ENCODE measurements at regions not wholly inside any gene's neighbourhood (a gene's known extent, or its start where the extent isn't known, plus 50 kb on each side); places are given as distances from the start of the nearest gene placed in this dataset.

- Histone ChIP-seq H3K4me1 (ENCODE audit: insufficient read depth, low read length) (no peaks in the 10 kb centered on the region), H2AFZ (ENCODE audit: low read length) (no peak overlapping the region), H3K27me3 (ENCODE audit: control insufficient read depth in 1 of 2, insufficient read depth in 2 of 2, low read length in 2 of 2) (no peaks in the 10 kb centered on the region; a peak in 1 of 5 replicates), H3K27ac (ENCODE audit: extremely low read length, insufficient read depth, low read length) (no peak overlapping the region), H3K9me3 (ENCODE audit: low read length) (no peaks in the 10 kb centered on the region), H4K20me1 (ENCODE audit: insufficient read depth, low read length) (no peaks in the 10 kb centered on the region), H3K4me2 (ENCODE audit: low read depth, low read length) (no peak overlapping the region), H3K79me2 (ENCODE audit: insufficient read depth, low read length) (no peaks in the 10 kb centered on the region), H3K9ac (ENCODE audit: insufficient read depth, low read depth, low read length) (no peak overlapping the region), H3K36me3 (replicated peaks in 1 of 2; ENCODE audit: control insufficient read depth in 1 of 2, insufficient read depth in 2 of 2, low read length in 2 of 2) (no peaks in the 10 kb centered on the region), H3K4me3 (replicated peaks in 1 of 3; ENCODE audit: insufficient read depth in 1 of 3, low read depth in 2 of 3, low read length in 3 of 3) (no peak overlapping the region)
- ChIA-PET CTCF (ENCODE audit: low intra/inter-chr PET ratio, low total read pairs) (no interaction called here), POLR2A (no interaction called here)
- WGBS (ENCODE audit: low lambda C conversion rate): 10% methylated on average over 4 of the region's 4 CpGs
- TF ChIP-seq THYN1 (CRISPR knock-in tag; IDR thresholded peaks at IDR 0.05; ENCODE audit: borderline replicate concordance, low read depth) (no peak), SALL2 (CRISPR knock-in tag; IDR thresholded peaks at IDR 0.05) (no peak), DDIT3 (CRISPR knock-in tag; IDR thresholded peaks at IDR 0.05) (no peak), ZFYVE20 (CRISPR knock-in tag; IDR thresholded peaks at IDR 0.05; ENCODE audit: borderline replicate concordance, low read depth) (no peak), ZNF589 (CRISPR knock-in tag; conservative IDR thresholded peaks at IDR 0.05) (no peak), HNRNPLL (IDR thresholded peaks at IDR 0.05; ENCODE audit: low read depth, low read length, poor library complexity, severe bottlenecking) (no peak), ZBTB43 (CRISPR knock-in tag; conservative IDR thresholded peaks at IDR 0.05) (no peak), RARA (CRISPR knock-in tag; IDR thresholded peaks at IDR 0.05) (no peak), BORCS8-MEF2B (CRISPR knock-in tag; IDR thresholded peaks at IDR 0.05) (no peak)
- TF ChIP-seq, protein P1, sequence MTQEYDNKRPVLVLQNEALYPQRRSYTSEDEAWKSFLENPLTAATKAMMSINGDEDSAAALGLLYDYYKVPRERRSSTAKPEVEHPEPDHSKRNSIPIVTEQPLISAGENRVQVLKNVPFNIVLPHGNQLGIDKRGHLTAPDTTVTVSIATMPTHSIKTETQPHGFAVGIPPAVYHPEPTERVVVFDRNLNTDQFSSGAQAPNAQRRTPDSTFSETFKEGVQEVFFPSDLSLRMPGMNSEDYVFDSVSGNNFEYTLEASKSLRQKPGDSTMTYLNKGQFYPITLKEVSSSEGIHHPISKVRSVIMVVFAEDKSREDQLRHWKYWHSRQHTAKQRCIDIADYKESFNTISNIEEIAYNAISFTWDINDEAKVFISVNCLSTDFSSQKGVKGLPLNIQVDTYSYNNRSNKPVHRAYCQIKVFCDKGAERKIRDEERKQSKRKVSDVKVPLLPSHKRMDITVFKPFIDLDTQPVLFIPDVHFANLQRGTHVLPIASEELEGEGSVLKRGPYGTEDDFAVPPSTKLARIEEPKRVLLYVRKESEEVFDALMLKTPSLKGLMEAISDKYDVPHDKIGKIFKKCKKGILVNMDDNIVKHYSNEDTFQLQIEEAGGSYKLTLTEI (CRISPR knock-in tag; conservative IDR thresholded peaks at IDR 0.05): no peak
- no TSS peak for BruUV-seq (replicated peaks)
- in situ Hi-C loops (cut with HindIII; ENCODE audit: extremely low pct_ligation_motif_present, low pct_unique_long_range_greater_than_20kb) (no loop called here), intact Hi-C loops (cut with micrococcal nuclease; ENCODE audit: unreplicated experiment) (no loop called here)
- DNase-seq (ENCODE audit: low spot score): no peak
- no peak for ATAC-seq
- peak; percentile 57 for FAIRE-seq
These were observed 162.3 kb downstream of the PAX1 start for GRCh38 chr20:21867811-21868210.

All from HepG2 (cell line).